OCI-LY3 (cell line): ENCODE measurements at regions not wholly inside any gene's neighbourhood (a gene's known extent, or its start where the extent isn't known, plus 50 kb on each side); places are given as distances from the start of the nearest gene placed in this dataset.

Experiments used
- CTCF ChIP-seq: fragments of 200-600, 300-600 bp; sonication (generic); IDR thresholded peaks from 2 replicates; pipeline ENCODE4 v1.5.1; 2014; ENCODE audit warnings: antibody characterized with exemption, low read length, low read depth
- EZH2phosphoT487 ChIP-seq: fragments of 200-600 bp; shearing (Covaris generic); IDR thresholded peaks from 2 replicates; pipeline ENCODE4 v1.6.1; 2018; ENCODE audit warnings: antibody characterized with exemption, mixed run types, low read depth

DNA sequence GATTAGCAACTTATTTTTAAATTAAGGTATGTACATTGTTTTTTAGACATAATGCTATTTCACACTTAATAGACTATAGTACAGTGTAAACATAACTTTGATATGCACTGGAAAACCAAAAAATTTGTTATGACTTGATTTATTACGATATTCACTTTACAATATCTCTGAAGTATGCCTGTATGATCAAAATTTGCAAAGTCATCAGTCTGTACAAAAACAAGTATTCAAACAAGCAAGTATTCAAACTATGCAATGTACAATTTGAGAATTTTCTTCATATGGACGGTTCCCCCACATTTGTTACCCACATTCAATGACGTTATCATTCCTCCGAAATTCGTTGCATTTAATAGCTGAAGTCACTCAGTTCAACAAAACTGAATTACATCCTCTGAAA, 147.9 kb downstream of the AVL9 start:
- TF ChIP-seq CTCF (no peak), EZH2phosphoT487 (no peak)
